ENCODE measurements at regions not wholly inside any gene's neighbourhood (a gene's known extent, or its start where the extent isn't known, plus 50 kb on each side); places are given as distances from the start of the nearest gene placed in this dataset.

DNA sequence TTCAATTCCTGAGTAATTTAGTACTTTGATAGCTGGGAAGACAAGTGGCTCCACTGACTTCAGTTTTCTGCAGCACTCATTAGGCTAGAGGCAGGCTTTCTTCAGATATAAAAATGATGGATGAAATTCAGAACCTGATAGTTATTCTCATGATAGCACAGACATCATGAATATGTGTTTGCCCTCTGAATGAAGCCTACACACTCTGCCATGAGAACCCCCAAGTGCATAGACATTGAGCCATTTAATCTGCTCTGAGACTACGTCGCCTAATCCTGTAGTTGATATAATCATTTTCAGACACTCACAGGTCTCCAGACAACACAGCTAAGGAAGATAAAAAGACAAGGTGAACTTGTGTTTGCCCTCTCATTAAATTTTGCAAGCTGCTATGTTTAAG is 566.1 kb downstream of the AMY1C start:
- no peak for TF ChIP-seq EZH2 (IDR thresholded peaks at IDR 0.05; ENCODE audit: borderline replicate concordance)
- TF ChIP-seq, protein P1, sequence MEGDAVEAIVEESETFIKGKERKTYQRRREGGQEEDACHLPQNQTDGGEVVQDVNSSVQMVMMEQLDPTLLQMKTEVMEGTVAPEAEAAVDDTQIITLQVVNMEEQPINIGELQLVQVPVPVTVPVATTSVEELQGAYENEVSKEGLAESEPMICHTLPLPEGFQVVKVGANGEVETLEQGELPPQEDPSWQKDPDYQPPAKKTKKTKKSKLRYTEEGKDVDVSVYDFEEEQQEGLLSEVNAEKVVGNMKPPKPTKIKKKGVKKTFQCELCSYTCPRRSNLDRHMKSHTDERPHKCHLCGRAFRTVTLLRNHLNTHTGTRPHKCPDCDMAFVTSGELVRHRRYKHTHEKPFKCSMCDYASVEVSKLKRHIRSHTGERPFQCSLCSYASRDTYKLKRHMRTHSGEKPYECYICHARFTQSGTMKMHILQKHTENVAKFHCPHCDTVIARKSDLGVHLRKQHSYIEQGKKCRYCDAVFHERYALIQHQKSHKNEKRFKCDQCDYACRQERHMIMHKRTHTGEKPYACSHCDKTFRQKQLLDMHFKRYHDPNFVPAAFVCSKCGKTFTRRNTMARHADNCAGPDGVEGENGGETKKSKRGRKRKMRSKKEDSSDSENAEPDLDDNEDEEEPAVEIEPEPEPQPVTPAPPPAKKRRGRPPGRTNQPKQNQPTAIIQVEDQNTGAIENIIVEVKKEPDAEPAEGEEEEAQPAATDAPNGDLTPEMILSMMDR (IDR thresholded peaks at IDR 0.05; ENCODE audit: poor library complexity): no peak
- no peak for TF ChIP-seq EZH2phosphoT487 (IDR thresholded peaks at IDR 0.05; ENCODE audit: low read depth, severe bottlenecking, unreplicated experiment)
